PC-9 (cell line): ENCODE measurements at regions not wholly inside any gene's neighbourhood (a gene's known extent, or its start where the extent isn't known, plus 50 kb on each side); places are given as distances from the start of the nearest gene placed in this dataset.

ENCODE experiments used
- BruUV-seq: library from RNA; stranded (reverse); fragments of 400-500 nt; replicated peaks from 2 replicates; lab custom pipeline; 2021; lab: Mats Ljungman, UMichigan
- CTCF ChIA-PET: fragments of 300-600 bp; sonication (Branson Sonifier 250); formaldehyde crosslinking; loops from one replicate; lab custom pipeline; 2022; ENCODE audit warnings: antibody characterized with exemption; lab: Charles Lee
- POLR2A ChIA-PET: fragments of 300-600 bp; sonication (Branson Sonifier 250); formaldehyde crosslinking; loops from one replicate; lab custom pipeline; 2022; ENCODE audit warnings: antibody characterized with exemption; ENCODE audit not compliant: unreplicated experiment; lab: Charles Lee
- DNase-seq, 2 experiments: peaks; one replicate each; pipeline versions ENCODE4 v3.0.0 to v3.0.0-alpha.2; 2015 to 2022; ENCODE audit warnings: mixed read lengths in 1 of 2
- H2AFZ ChIP-seq: fragments of 200-600 bp; sonication (generic); 2 replicates; pipeline ENCODE4 v1.8.1; 2017; ENCODE audit warnings: antibody characterized with exemption
- H3F3A ChIP-seq: fragments of 200-600 bp; sonication (generic); 2 replicates; pipeline ENCODE4 v1.8.1; 2017; ENCODE audit warnings: antibody characterized with exemption, mild to moderate bottlenecking, low read depth; ENCODE audit not compliant: insufficient read depth
- H3K27ac ChIP-seq: fragments of 200-600 bp; sonication (generic); 2 replicates; pipeline ENCODE4 v1.6.1; 2016; ENCODE audit warnings: mixed run types
- H3K27me3 ChIP-seq: fragments of 200-600 bp; sonication (generic); 2 replicates; pipeline ENCODE4 v1.6.1; 2016; ENCODE audit warnings: low read depth, mixed run types; ENCODE audit not compliant: insufficient read depth
- H3K36me3 ChIP-seq: fragments of 200-600 bp; sonication (generic); 2 replicates; pipeline ENCODE4 v1.6.1; 2016; ENCODE audit warnings: low read depth, mixed run types
- H3K4me1 ChIP-seq: fragments of 200-600 bp; sonication (generic); replicated peaks from 2 replicates; pipeline ENCODE4 v1.6.1; 2016; ENCODE audit warnings: mixed run types; ENCODE audit not compliant: insufficient read depth
- H3K4me2 ChIP-seq: fragments of 200-600 bp; sonication (generic); 2 replicates; pipeline ENCODE4 v1.6.1; 2017; ENCODE audit warnings: mixed run types
- H3K4me3 ChIP-seq: fragments of 200-600 bp; sonication (generic); 2 replicates; pipeline ENCODE4 v1.6.1; 2016; ENCODE audit warnings: mixed run types
- H3K79me2 ChIP-seq: fragments of 200-600 bp; sonication (generic); 2 replicates; pipeline ENCODE4 v1.6.1; 2017; ENCODE audit warnings: low read depth, mixed run types
- H3K9me2 ChIP-seq: fragments of 200-600 bp; sonication (generic); 2 replicates; pipeline ENCODE4 v1.8.1; 2017; ENCODE audit warnings: mild to moderate bottlenecking; ENCODE audit not compliant: insufficient read depth
- H3K9me3 ChIP-seq: fragments of 200-600 bp; sonication (generic); 2 replicates; pipeline ENCODE4 v1.8.1; 2016; ENCODE audit warnings: low read depth; ENCODE audit not compliant: insufficient read depth
- H4K20me1 ChIP-seq: fragments of 200-600 bp; sonication (generic); 2 replicates; pipeline ENCODE4 v1.8.1; 2017; ENCODE audit not compliant: insufficient read depth
- EZH2 ChIP-seq: fragments of 200-600 bp; sonication (generic); IDR thresholded peaks from 2 replicates; pipeline ENCODE4 v1.8.0; 2017; ENCODE audit warnings: antibody characterized with exemption, low read depth
- intact Hi-C: fragments of 100-400 bp; cut with micrococcal nuclease; formaldehyde crosslinking; loops from one replicate; pipeline ENCODE4 v1.10.0; 2022; ENCODE audit not compliant: unreplicated experiment
- TF ChIP-seq, protein P1 (sequence below): fragments of 200-600 bp; sonication (generic); conservative IDR thresholded peaks from 2 replicates; pipeline ENCODE4 v1.6.1; 2017; ENCODE audit warnings: mixed run types, antibody characterized with exemption, mild to moderate bottlenecking, moderate library complexity

DNA sequence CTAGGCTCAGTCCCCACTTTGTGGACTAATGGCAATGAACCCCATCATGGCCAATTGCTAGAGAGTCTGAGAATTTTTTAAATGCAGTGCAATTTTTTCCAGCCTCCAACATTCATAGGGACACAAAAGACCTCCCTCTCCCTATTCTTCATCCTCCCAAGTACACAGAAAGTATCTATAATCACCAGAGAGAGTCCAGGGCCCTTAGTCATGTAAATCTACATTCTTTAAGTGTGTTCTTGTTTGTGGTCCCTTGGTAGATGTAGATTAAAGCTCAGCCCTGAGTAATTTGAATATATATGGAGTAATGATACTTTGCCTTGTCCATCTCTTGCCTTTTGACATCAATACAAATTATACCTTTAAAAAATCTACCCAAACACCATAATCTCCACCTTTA, 51.3 kb upstream of the ATXN3L start:
- ChIA-PET POLR2A (no interaction called here), CTCF (no interaction called here)
- no peak overlapping the region for H2AFZ ChIP-seq
- H4K20me1 ChIP-seq, result no peaks in the 10 kb centered on the region
- H3K36me3 ChIP-seq, result no peaks in the 10 kb centered on the region
- no peaks in the 10 kb centered on the region for H3K9me2 ChIP-seq
- no peaks in the 10 kb centered on the region for H3K27me3 ChIP-seq
- BruUV-seq, result no TSS peak
- H3K4me3 ChIP-seq, result no peak overlapping the region
- no peaks in the 10 kb centered on the region for H3K79me2 ChIP-seq
- no peaks in the 10 kb centered on the region for H3F3A ChIP-seq
- TF ChIP-seq, protein P1, sequence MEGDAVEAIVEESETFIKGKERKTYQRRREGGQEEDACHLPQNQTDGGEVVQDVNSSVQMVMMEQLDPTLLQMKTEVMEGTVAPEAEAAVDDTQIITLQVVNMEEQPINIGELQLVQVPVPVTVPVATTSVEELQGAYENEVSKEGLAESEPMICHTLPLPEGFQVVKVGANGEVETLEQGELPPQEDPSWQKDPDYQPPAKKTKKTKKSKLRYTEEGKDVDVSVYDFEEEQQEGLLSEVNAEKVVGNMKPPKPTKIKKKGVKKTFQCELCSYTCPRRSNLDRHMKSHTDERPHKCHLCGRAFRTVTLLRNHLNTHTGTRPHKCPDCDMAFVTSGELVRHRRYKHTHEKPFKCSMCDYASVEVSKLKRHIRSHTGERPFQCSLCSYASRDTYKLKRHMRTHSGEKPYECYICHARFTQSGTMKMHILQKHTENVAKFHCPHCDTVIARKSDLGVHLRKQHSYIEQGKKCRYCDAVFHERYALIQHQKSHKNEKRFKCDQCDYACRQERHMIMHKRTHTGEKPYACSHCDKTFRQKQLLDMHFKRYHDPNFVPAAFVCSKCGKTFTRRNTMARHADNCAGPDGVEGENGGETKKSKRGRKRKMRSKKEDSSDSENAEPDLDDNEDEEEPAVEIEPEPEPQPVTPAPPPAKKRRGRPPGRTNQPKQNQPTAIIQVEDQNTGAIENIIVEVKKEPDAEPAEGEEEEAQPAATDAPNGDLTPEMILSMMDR, result no peak
- no peak for TF ChIP-seq EZH2
- no peak overlapping the region for H3K4me2 ChIP-seq
- intact Hi-C loops, result no loop called here
- H3K4me1 ChIP-seq, result 0 out of 2 replicates have a peak, but pooled peaks cover 3% of the 10 kb centered on the region
- no peak for DNase-seq
- no peak overlapping the region for H3K27ac ChIP-seq
- H3K9me3 ChIP-seq, result no peaks in the 10 kb centered on the region

DNA sequence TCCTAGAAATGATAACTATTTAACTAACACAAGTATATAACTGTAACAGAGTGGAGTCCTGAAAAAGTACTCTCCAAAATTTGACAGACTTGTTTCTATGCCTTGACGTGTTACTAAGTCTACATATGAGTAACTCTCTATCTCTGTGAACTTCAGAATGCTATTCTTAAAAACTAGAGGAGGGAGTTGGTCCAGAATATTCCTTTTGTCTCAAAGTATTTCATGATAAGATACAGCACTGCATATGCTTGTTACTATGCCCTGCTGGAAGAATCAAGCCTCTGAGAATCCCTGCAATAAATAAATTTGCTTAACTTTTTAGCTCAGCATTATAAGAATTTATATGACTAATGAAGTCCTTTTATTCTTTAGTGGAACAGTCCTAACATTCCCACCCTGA, 50.9 kb upstream of the ATXN3L start:
- TF ChIP-seq EZH2, result no peak
- TF ChIP-seq, protein P1, result no peak
- no peak overlapping the region for H3K4me3 ChIP-seq
- no TSS peak for BruUV-seq
- no peaks in the 10 kb centered on the region for H3F3A ChIP-seq
- CTCF ChIA-PET, result no interaction called here
- H3K9me3 ChIP-seq, result no peaks in the 10 kb centered on the region
- H3K27me3 ChIP-seq, result no peaks in the 10 kb centered on the region
- H3K4me2 ChIP-seq, result no peak overlapping the region
- DNase-seq, result no peak
- no peaks in the 10 kb centered on the region for H3K9me2 ChIP-seq
- POLR2A ChIA-PET, result no interaction called here
- H3K79me2 ChIP-seq, result no peaks in the 10 kb centered on the region
- H3K4me1 ChIP-seq, result 0 out of 2 replicates have a peak, but pooled peaks cover 3% of the 10 kb centered on the region
- no peaks in the 10 kb centered on the region for H3K36me3 ChIP-seq
- H4K20me1 ChIP-seq, result no peaks in the 10 kb centered on the region
- intact Hi-C loops, result no loop called here
- H3K27ac ChIP-seq, result no peak overlapping the region
- H2AFZ ChIP-seq, result no peak overlapping the region
